ENCODE measurements at regions not wholly inside any gene's neighbourhood (a gene's known extent, or its start where the extent isn't known, plus 50 kb on each side); places are given as distances from the start of the nearest gene placed in this dataset.

DNA sequence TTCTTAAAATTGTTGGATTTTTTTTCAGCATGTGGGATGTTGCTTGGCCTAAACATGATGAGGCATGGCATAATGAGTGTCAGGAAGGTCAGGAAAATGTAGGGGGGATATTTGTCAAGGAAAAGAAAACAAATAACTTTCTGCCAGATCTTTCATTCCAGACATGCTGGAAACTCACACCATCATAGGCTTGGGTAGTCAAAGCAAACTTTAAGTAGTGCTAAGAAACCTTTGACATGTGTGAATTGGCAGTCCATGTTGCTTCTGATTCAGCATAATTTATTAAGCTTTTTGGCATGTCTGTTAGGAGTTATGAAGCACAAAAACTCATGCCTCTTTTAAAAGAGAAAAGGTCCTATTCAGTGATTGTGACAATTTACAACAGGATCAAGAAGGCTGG, 61.3 kb upstream of the MTAP start:
- DNase-seq (ENCODE audit: low spot score), result no peak
- TF ChIP-seq CTCF (IDR thresholded peaks at IDR 0.05; ENCODE audit: borderline replicate concordance, control extremely low read depth, extremely low read depth, insufficient read depth, missing control alignments), result no peak
- in situ Hi-C loops (cut with MboI; ENCODE audit: low sequenced_read_pairs, unreplicated experiment), result no loop called here

GRCh38 chr9:21744320-21744719, 58.1 kb upstream of the MTAP start:
- in situ Hi-C loops (cut with MboI; ENCODE audit: low sequenced_read_pairs, unreplicated experiment), result no loop called here
- no peak for TF ChIP-seq CTCF (IDR thresholded peaks at IDR 0.05; ENCODE audit: borderline replicate concordance, control extremely low read depth, extremely low read depth, insufficient read depth, missing control alignments)
- no peak for DNase-seq (ENCODE audit: low spot score)

- in situ Hi-C loops (cut with MboI; ENCODE audit: low sequenced_read_pairs, unreplicated experiment), result no loop called here
- DNase-seq (ENCODE audit: low spot score), result no peak
- no peak for TF ChIP-seq CTCF (IDR thresholded peaks at IDR 0.05; ENCODE audit: borderline replicate concordance, control extremely low read depth, extremely low read depth, insufficient read depth, missing control alignments)
Measured at GRCh38 chr9:21744841-21745240, 57.6 kb upstream of the MTAP start.

DNA sequence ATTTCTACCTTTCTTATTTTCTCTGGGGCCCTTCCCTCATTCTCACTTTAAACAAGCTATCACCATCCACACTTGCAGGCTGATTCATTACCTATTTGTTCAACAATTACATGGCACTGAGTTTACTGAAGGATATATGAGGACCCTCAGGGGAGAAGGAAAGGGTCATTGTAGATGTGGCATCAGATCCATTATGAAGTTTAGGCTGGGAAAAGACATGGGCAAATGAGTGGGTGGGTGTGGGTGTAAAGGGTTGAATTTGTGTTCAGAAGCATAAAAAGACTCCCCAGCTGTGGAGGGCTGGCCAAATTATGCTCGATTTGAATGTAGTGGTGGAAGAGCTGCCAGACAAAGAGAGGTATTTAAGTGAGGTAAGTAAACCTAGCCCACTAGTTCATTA, 55.9 kb upstream of the MTAP start:
- TF ChIP-seq CTCF (IDR thresholded peaks at IDR 0.05; ENCODE audit: borderline replicate concordance, control extremely low read depth, extremely low read depth, insufficient read depth, missing control alignments), result no peak

DNA sequence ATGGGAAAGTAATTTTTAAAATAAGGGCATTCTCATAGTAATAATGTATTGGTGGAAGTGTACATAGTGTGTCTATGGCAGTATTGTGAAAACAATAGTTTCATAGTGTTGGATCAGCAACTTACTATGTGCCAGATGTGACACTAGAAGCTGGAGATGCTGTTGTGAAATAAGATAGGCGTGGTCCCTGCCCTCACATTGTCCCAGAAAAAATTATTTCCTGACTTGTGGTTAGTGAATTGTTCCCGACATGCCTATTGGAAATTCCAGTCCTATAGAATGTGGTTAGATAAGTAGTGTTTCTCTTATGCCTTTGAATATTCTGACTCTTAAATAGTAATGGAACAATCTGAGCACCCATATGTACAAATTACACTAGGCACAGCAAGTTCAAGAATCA, 55.3 kb upstream of the MTAP start:
- TF ChIP-seq CTCF (IDR thresholded peaks at IDR 0.05; ENCODE audit: borderline replicate concordance, control extremely low read depth, extremely low read depth, insufficient read depth, missing control alignments), result no peak
- DNase-seq (ENCODE audit: low spot score), result no peak
- in situ Hi-C loops (cut with MboI; ENCODE audit: low sequenced_read_pairs, unreplicated experiment), result no loop called here

More for the DNA sequence above, 55.9 kb upstream of the MTAP start:
- in situ Hi-C loops (cut with MboI; ENCODE audit: low sequenced_read_pairs, unreplicated experiment), result no loop called here
- DNase-seq (ENCODE audit: low spot score), result no peak

DNA sequence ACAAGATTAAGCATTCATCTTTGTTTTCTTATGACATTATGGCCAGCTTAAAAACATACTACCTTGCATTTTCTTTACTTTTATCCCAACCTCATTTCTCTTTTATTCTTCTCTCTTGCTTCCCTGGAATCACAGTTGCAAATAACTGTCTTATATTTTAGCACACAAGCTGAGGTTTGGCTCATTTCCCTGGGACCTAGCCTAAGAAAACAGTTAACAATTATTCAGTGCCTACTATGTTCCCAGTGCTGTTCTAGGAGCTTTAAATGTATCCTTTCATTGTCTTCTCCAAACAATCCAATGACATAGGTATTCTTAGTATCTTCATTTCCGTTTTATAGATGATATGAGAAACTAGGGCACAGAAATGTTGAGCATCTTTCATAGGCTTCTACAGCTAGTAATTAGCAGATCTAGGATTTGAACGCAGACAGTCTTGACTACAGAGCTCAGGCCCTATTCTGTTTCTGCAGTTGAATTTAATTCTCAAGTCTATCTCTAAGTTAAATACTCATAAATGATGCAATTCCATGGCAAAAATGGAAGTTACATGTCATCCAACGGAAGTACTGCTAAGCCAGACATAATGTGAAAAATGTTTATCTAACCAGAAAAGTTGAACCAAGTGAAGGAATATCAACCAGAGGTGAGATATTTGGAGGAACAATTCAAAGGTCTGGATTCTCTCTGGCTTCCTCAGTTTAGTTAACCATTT, 52.3 kb upstream of the MTAP start:
- no peak for TF ChIP-seq CTCF (IDR thresholded peaks at IDR 0.05; ENCODE audit: borderline replicate concordance, control extremely low read depth, extremely low read depth, insufficient read depth, missing control alignments)
- no peak for DNase-seq (ENCODE audit: low spot score)
- in situ Hi-C loops (cut with MboI; ENCODE audit: low sequenced_read_pairs, unreplicated experiment), result no loop called here
